AG04449 (cell line): ENCODE measurements at regions not wholly inside any gene's neighbourhood (a gene's known extent, or its start where the extent isn't known, plus 50 kb on each side); places are given as distances from the start of the nearest gene placed in this dataset.

ENCODE experiments used
- CTCF ChIA-PET: fragments of 350-600 bp; formaldehyde crosslinking; extraction: SDS; loops from one replicate; lab custom pipeline; 2021; ENCODE audit warnings: antibody characterized with exemption; lab: Yijun Ruan, JAX
- POLR2A ChIA-PET: fragments of 400-600, 350-600 bp; formaldehyde crosslinking; extraction: SDS; loops from one replicate; lab custom pipeline; 2020; ENCODE audit warnings: antibody characterized with exemption, inconsistent platforms; lab: Yijun Ruan, JAX
- DNase-seq: peaks from one replicate; pipeline ENCODE4 v3.0.0-alpha.2; 2010; ENCODE audit warnings: low read depth, low spot score
- H3K4me3 ChIP-seq: 2 replicates; pipeline ENCODE4 v1.5.1; 2011; ENCODE audit warnings: low read depth, mild to moderate bottlenecking, control low read depth, low read length
- CTCF ChIP-seq: IDR thresholded peaks from one replicate; pipeline ENCODE4 v1.5.1; 2011; ENCODE audit warnings: mild to moderate bottlenecking, moderate library complexity, low read length, control low read depth, inconsistent platforms; ENCODE audit not compliant: insufficient read depth; ENCODE audit errors: missing control alignments

GRCh38 chr10:71143170-71143569, 69.2 kb upstream of the UNC5B start:
- no peak overlapping the region for H3K4me3 ChIP-seq
- DNase-seq = no peak
- no peak for TF ChIP-seq CTCF
- CTCF ChIA-PET = no interaction called here
- POLR2A ChIA-PET = no interaction called here

- DNase-seq = no peak
- no peak overlapping the region for H3K4me3 ChIP-seq
- no peak for TF ChIP-seq CTCF
- POLR2A ChIA-PET = no interaction called here
- CTCF ChIA-PET = no interaction called here
These were observed 68.8 kb upstream of the UNC5B start for GRCh38 chr10:71143610-71144009.

- POLR2A ChIA-PET = no interaction called here
- CTCF ChIA-PET = no interaction called here
- no peak for DNase-seq
- TF ChIP-seq CTCF = no peak
- H3K4me3 ChIP-seq = no peak overlapping the region
These were observed 67.5 kb upstream of the UNC5B start for GRCh38 chr10:71144824-71145223.

GRCh38 chr10:71145352-71145945, 66.9 kb upstream of the UNC5B start:
- ChIA-PET POLR2A (no interaction called here), CTCF (no interaction called here)
- no peak overlapping the region for H3K4me3 ChIP-seq
- TF ChIP-seq CTCF = no peak
- no peak for DNase-seq

GRCh38 chr10:71150796-71151195, 61.6 kb upstream of the UNC5B start:
- POLR2A ChIA-PET = no interaction called here
- TF ChIP-seq CTCF = no peak
- no peak overlapping the region for H3K4me3 ChIP-seq
- CTCF ChIA-PET = no interaction called here
- DNase-seq = no peak

- no peak overlapping the region for H3K4me3 ChIP-seq
- POLR2A ChIA-PET = no interaction called here
- CTCF ChIA-PET = interaction anchor here (0.7 kb wide), 1 partner anchor 14 kb away, joined by 3 read pairs; no protein-coding TSS in a partner anchor
- no peak for TF ChIP-seq CTCF
- no peak for DNase-seq
These were observed 60.3 kb upstream of the UNC5B start for GRCh38 chr10:71152043-71152442.
